ENCODE measurements at regions not wholly inside any gene's neighbourhood (a gene's known extent, or its start where the extent isn't known, plus 50 kb on each side); places are given as distances from the start of the nearest gene placed in this dataset.
A peak's percentile ranks its signal among the peaks of the same experiment; 100 is the strongest.

DNA sequence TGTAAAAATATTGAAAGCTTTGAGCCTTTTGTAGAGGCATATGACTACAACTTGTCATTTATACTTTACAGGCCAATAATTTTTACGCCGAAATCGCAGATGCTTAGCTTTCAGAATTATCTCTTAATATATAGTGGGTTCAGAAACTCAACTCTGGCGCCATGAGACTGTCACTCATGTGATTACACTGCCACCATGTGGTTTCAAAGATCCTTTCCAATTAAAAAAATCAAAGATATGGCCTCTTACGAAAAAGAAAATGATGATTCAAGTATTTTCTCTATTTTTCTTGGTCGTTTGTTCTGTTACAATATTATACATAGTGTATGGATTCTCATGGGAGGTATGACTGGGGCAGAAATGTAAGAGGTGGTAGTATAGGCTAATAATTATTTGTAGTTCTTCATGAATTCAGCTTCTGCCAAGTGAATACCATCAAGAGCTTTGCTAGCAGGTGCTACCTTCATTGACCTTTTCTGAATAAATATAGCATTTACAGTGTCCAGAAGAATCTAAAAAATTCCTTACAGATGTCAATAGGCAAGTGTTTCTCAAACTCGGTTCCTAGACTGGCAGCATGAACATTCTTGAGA lies 751.7 kb upstream of the GOLIM4 start:
- TF ChIP-seq EP300 (IDR thresholded peaks at IDR 0.05) (no peak), POLR2AphosphoS5 (IDR thresholded peaks at IDR 0.05) (no peak), POLR2A (IDR thresholded peaks at IDR 0.05) (no peak)
- TF ChIP-seq, protein P1, sequence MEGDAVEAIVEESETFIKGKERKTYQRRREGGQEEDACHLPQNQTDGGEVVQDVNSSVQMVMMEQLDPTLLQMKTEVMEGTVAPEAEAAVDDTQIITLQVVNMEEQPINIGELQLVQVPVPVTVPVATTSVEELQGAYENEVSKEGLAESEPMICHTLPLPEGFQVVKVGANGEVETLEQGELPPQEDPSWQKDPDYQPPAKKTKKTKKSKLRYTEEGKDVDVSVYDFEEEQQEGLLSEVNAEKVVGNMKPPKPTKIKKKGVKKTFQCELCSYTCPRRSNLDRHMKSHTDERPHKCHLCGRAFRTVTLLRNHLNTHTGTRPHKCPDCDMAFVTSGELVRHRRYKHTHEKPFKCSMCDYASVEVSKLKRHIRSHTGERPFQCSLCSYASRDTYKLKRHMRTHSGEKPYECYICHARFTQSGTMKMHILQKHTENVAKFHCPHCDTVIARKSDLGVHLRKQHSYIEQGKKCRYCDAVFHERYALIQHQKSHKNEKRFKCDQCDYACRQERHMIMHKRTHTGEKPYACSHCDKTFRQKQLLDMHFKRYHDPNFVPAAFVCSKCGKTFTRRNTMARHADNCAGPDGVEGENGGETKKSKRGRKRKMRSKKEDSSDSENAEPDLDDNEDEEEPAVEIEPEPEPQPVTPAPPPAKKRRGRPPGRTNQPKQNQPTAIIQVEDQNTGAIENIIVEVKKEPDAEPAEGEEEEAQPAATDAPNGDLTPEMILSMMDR (IDR thresholded peaks at IDR 0.05): peak; percentile 8 to 36

Measured in suprapubic skin (tissue), 4 donors.